Calu3 (cell line): ENCODE measurements at regions not wholly inside any gene's neighbourhood (a gene's known extent, or its start where the extent isn't known, plus 50 kb on each side); places are given as distances from the start of the nearest gene placed in this dataset.

ENCODE experiments used
- BruUV-seq: library from RNA; stranded (reverse); fragments of 400-500 nt; replicated peaks from 2 replicates; lab custom pipeline; 2021; lab: Mats Ljungman, UMichigan
- CTCF ChIA-PET: fragments of 300-600 bp; sonication (Branson Sonifier 250); formaldehyde crosslinking; loops from one replicate; lab custom pipeline; 2022; ENCODE audit warnings: antibody characterized with exemption; lab: Charles Lee
- DNase-seq: peaks from one replicate; pipeline ENCODE4 v3.0.0; 2022
- H3K27ac Mint-ChIP-seq: one replicate; pipeline ENCODE4 v1.8.0; 2022; ENCODE audit warnings: mixed read lengths; ENCODE audit not compliant: unreplicated experiment
- H3K27me3 Mint-ChIP-seq: one replicate; pipeline ENCODE4 v1.8.0; 2022; ENCODE audit warnings: mixed read lengths; ENCODE audit not compliant: unreplicated experiment
- H3K36me3 Mint-ChIP-seq: one replicate; pipeline ENCODE4 v1.8.0; 2022; ENCODE audit warnings: mild to moderate bottlenecking, moderate library complexity, mixed read lengths; ENCODE audit not compliant: insufficient read depth, unreplicated experiment
- H3K4me1 Mint-ChIP-seq: one replicate; pipeline ENCODE4 v1.8.0; 2022; ENCODE audit warnings: mild to moderate bottlenecking, low read depth, mixed read lengths; ENCODE audit not compliant: unreplicated experiment
- H3K4me3 Mint-ChIP-seq: one replicate; pipeline ENCODE4 v1.8.0; 2022; ENCODE audit warnings: mild to moderate bottlenecking, low read depth, moderate library complexity, mixed read lengths; ENCODE audit not compliant: unreplicated experiment
- H3K9me3 Mint-ChIP-seq: one replicate; pipeline ENCODE4 v1.8.0; 2022; ENCODE audit warnings: low read depth, mixed read lengths; ENCODE audit not compliant: unreplicated experiment
- CTCF ChIP-seq: fragments of 200-600 bp; IDR thresholded peaks from one replicate; pipeline ENCODE4 v1.8.0; 2022; ENCODE audit warnings: antibody characterized with exemption; ENCODE audit not compliant: unreplicated experiment
- intact Hi-C: fragments of 100-400 bp; cut with micrococcal nuclease; formaldehyde crosslinking; loops from one replicate; pipeline ENCODE4 v1.10.0; 2022; ENCODE audit not compliant: unreplicated experiment

DNA sequence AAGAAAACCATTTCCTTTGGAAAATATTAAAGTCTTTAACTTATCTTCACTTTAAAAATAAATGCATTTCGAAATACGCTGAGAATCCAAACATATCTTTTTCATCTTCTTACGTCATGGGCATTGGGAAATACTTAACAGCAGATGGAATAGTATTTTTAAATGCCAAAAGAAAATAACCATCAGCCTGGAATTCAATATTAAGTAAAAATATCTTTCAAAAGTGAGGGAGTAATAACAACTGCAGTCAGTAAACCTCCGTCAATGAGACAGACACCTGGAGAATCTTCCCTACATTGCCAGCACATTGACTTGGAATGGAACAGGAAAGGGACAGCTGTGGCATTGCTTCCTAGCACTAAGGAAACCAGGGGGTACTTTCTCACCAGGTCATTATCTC lies 290.4 kb upstream of the TNP1 start:
- Mint-ChIP-seq H3K9me3 (peaks cover 2% of the 10 kb centered on the region), H3K4me1 (no peaks in the 10 kb centered on the region), H3K36me3 (no peaks in the 10 kb centered on the region), H3K4me3 (no peak overlapping the region), H3K27ac (no peak overlapping the region), H3K27me3 (no peaks in the 10 kb centered on the region)
- TF ChIP-seq CTCF = no peak
- intact Hi-C loops = no loop called here
- no TSS peak for BruUV-seq
- CTCF ChIA-PET = no interaction called here
- DNase-seq = no peak

DNA sequence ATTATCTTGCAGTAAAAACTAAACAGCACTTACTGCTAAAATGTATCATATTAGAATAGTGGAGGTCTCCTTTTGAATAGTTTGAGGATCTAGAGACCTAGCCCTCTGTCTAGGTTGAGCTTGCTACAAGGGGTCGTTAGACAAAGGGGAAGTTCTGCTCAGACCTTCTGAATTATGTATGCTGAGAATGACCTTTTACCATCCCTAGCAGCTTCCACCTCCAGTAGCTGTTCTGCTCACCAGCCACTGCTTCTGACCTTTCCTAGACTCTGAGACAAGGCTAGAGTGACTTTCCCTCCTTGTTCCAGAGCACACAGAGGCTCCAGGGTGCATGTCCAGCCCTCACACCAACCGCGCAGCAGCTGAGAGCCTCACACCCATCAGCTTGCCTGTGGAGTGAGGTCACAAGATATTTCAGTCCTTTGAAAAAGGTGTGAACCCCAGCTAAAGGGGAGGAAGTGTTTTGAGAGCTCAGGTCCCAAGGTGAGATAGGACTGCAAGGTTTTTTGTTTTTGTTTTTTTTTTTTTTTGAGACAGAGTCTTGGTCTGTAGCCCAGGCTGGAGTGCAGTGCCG lies 289.3 kb upstream of the TNP1 start:
- Mint-ChIP-seq H3K9me3 (peaks cover 2% of the 10 kb centered on the region), H3K36me3 (no peaks in the 10 kb centered on the region), H3K4me1 (no peaks in the 10 kb centered on the region), H3K4me3 (no peak overlapping the region), H3K27ac (no peak overlapping the region), H3K27me3 (no peaks in the 10 kb centered on the region)
- no peak for TF ChIP-seq CTCF
- CTCF ChIA-PET = interaction anchor here (0.9 to 1.0 kb wide), 2 partner anchors 13 to 102 kb away, joined by 3 read pairs; no protein-coding TSS in a partner anchor
- intact Hi-C loops = no loop called here
- no peak for DNase-seq
- BruUV-seq = no TSS peak

GRCh38 chr2:217147818-217148217 lies 288.0 kb upstream of the TNP1 start:
- Mint-ChIP-seq H3K27ac (no peak overlapping the region), H3K27me3 (no peaks in the 10 kb centered on the region), H3K36me3 (no peaks in the 10 kb centered on the region), H3K4me1 (no peaks in the 10 kb centered on the region), H3K9me3 (peaks cover 2% of the 10 kb centered on the region), H3K4me3 (no peak overlapping the region)
- intact Hi-C loops = no loop called here
- CTCF ChIA-PET = interaction anchor here (0.7 kb wide), 1 partner anchor 13 kb away, joined by 5 read pairs; no protein-coding TSS in a partner anchor
- no peak for TF ChIP-seq CTCF
- no TSS peak for BruUV-seq
- no peak for DNase-seq

DNA sequence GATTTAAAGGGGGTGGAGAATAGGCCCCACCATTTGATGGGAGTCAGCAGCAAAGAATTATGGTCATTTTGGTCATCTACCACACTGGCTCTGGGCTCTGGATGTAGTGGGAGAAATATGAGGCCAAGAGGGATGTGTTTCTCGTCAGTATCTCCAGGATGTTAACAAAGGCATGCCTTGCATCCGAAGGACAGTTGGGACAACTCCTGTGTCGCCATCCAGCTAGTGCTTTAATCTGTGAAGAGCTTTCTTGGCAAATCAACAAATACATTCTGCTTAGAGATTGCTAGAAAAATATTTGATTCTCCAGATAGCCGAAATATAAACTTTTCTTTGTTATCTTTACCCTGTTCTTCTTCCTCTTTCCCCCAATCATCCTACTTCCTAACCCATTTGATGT lies 287.1 kb upstream of the TNP1 start:
- no TSS peak for BruUV-seq
- no peak for DNase-seq
- intact Hi-C loops = no loop called here
- CTCF ChIA-PET = interaction anchor here (0.7 kb wide), 1 partner anchor 14 kb away, joined by 5 read pairs; no protein-coding TSS in a partner anchor
- H3K36me3 Mint-ChIP-seq = no peaks in the 10 kb centered on the region
- H3K4me3 Mint-ChIP-seq = no peak overlapping the region
- H3K9me3 Mint-ChIP-seq = peaks cover 2% of the 10 kb centered on the region
- no peak overlapping the region for H3K27ac Mint-ChIP-seq
- no peak for TF ChIP-seq CTCF
- H3K27me3 Mint-ChIP-seq = no peaks in the 10 kb centered on the region
- H3K4me1 Mint-ChIP-seq = no peaks in the 10 kb centered on the region
